ENCODE measurements at regions not wholly inside any gene's neighbourhood (a gene's known extent, or its start where the extent isn't known, plus 50 kb on each side); places are given as distances from the start of the nearest gene placed in this dataset.

DNA sequence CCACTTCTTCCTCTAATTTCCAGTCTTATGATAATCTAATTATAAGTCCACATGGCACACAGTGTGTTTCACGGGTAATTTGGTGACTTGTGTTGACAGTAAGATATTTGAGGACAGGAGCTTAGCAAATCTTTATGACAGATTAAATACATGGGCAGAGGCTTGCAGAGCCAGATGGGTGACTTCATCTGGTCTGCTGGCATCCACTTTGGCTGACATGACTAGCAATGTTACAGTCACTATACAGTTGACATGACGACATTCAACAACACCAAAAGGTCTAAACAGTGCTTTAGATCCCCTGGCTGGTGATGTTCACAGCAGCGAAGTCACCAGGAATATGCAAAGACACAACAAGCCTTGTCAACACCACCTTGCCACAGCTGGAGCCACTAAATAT lies 147.2 kb downstream of the ETS2 start:
- no peak for DNase-seq

DNA sequence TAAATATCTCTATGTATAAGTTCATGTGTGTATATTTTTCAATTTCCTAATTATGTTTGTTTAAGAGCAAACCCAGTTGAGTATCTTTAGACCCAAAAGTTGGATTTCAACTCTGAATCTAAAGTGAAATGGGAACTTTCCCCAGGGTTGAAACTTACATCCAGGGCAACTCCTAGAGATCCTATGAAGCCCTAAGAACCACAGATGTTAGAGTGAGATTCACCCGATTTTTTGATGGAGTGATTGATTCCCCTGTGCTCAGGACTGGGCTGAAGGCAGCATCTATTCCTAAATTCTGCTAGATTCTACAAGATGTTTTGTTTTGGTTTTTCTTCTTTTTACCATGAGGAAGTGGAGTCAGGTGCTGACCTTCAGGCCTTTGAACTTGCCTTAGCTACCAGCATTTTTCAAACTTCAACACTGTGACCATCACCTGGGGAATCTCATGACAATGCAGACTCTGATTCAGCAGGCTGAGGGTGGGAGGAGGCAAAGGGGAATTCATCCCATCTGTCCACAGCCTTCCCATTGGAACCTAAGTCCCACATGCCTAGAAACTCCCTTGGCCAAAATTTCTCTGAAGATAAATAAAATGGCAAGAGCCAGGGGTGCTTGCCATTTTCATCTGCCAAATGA lies 145.5 kb downstream of the ETS2 start:
- DNase-seq, result no peak

DNA sequence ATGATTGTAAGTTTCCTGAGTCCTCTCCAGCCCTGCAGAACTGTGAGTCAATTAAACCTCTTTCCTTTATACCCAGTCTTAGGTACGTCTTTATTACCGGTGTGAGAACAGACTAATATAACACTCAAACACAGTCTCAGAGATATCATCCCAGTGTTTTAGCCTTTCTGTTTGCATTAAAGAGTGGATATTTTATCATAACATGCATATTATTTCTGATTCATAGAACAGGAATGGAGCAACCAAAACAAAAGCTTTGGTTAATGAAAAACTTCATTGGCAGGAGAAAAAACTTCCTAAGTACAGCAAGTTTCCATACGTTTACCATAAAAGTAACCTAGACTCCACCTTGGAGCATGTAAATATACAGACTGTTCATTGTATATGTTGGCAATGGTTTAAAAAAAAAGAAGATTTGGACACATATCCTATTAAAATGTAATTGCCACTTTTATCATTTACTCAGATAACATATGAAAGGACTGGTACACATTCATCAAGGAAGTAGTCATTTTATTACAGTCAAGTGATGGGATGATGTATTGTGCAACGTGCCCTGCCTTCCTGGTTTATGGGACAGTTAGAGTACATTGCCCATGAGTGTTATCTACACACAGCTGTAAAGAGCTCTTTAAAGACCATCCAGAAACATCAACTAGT lies 144.8 kb downstream of the ETS2 start:
- DNase-seq, result peak; percentile 58

DNA sequence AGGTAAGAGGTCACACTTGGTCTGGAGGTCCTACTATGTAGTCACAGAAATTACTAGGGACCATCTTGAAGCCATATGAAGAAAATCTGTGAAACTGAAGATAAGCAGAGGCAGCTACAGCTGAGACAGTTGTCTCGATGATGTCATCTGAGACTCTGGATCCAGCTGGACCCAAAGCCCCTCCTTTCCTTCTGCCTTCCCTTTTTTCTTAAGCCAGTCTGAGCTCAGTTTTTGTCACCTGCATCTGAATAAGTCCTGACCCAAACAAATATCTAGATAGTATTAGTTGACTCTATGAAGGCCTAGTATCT lies 143.3 kb downstream of the ETS2 start:
- no peak for DNase-seq

DNA sequence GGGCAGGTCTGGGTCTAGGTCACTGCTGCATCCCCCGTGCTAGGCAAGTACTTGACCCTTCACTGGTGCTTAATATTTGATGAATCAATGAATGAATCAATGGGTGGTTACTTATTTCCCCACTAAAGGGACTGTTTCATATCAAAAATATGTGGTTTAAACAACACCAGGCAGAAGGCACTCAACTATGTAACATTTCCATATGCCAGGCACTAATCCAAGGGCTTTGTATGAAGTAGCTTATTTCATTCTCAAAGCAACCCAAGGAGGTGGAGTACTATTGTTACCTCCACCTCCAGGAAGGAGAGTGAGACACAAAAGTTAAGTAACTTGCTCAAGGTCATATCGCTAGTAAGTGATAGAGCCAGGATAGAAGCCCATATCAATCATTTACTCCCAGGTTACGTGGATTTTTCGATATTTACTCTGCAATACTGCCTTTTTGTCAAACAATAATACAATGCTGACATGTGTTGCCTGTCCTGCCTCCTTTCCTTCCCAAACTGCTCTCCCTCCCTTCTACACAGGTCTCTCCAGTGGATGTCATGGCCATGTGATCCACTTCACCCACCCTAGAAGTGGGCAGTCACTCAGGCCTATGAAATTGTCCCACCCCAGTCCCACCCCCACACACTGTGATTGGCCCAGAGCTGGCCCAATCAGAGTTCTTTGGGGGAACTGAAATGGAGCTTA lies 142.8 kb downstream of the ETS2 start:
- DNase-seq, result peak; percentile 58

DNA sequence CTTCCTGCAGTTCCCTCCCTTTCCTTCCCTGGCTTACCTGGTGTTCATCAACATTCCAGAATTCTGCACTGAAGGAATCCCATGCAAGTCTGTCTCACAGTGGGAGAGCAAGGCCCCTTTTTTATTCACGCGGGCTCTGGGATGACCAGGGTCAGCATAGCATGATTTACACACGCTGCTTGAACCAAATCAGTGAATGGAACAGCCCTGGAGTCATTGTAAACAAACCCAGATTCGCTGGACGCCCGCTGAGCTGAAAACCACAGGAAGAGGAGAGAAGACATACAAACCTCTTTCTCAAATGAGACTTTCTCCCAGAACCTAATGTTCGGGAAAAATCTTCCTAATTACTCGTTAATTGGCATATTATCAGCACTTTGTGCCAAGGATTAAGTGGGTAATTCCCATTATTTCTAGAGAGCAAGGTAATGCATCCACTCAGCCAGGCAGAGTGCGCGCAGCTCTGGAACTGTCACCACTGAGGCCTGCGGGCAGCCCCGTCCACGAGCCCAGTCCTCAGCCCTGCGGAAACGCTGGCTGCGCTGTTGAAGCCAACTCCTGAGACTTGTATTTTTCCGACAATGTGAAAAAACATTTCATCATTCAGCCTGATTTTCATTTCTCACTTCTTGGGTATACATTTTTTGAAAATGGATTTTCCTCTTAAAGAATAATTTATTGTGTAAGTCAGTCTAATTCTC lies 140.0 kb downstream of the ETS2 start:
- peak; percentile 55 for DNase-seq

DNA sequence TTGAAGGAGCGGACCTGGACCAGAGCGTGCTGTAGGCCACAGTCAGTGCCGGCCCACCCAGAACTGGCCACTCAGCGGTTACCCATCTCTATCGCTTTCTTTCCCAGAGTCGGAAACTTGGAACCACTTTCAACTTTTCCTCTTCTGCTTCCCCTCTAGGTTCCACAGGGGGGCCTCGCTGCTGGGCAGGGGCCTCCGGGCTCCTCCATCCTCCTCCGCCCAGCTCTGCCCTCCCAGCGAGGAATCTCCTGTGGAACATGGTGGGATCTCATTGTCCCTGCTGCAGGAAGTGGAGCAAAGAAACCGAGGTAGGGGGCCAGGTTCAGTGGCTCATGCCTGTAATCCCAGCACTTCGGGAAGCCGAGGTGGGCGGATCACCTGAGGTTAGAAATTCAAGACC lies 139.2 kb downstream of the ETS2 start:
- no peak for DNase-seq

DNA sequence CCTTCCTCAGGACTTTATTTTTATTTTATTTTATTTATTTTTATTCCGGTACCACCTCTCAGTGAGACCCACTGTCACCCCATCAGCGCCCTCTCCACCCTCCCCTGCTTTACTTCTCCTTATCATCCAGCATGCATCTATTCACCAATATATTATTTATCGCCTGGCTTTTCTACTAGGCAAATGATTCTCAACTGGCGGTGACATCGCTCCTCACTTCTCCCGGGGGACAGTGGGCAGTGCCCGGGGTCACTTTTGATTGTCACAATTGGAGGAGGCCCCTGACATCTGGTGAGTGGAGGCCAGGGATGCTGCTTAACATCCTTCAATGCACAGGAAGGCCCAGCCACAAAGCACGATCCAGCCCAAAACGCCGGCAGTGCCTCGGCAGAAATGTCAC lies 138.7 kb downstream of the ETS2 start:
- DNase-seq, result no peak

DNA sequence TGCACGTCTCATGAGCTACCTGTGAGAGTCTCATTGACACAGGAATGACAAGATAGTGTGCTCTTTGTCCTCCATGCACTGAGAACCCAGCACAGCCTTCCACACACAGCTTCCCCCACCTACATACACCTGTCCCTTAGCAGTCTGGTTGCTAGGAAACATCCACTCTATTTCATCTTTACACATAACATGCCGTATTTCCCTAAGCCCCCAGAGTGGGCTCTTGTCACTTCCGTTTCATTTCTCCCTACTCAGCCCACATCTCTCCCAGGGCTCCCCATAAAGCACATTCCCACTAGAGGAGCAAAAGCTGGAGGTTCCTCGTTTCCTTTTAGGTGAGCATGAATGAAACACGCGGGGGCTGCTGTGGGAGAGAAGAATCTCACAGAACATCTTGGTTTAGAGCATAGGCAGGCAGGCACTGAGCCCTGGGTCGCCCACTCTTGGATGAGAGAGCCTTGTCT lies 137.1 kb downstream of the ETS2 start:
- no peak for DNase-seq

DNA sequence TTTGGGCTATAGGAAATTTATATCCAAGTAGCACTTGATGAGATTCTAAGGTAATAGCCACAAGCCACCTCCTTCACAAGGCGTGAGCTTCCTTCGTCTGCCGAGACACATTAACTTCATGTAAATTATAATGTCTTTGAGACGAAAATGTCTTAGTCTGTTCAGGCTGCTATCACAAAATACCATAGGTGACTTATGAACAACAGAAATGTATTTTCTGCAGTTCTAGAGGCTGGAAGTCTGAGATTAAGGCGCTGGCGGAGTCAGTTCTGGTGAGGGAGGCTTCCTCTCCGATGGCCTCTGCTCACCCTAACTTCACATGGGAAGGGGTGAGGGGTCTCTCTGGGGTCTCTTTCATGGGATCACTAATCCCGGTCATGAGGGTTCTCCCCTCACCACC lies 133.0 kb downstream of the ETS2 start:
- no peak for DNase-seq

DNA sequence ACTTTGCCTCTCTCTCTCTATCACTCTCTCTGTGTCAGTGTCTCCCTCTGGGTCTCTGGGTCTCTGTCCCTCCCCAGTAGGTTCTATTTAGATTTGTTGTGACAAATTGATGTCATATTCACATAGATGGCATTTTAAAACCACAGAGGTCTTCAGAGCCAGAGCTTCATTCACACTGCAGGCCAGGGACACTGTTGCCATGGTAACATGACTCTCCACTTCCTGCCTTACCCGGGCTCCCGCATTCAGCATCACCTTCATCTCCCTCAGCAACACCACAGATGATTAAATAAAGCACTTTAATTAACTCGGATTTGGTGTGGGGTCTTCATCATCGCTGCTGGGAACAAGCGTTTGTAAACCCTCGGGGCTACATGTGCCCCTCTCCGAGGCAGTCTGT lies 132.6 kb downstream of the ETS2 start:
- peak; percentile 67 for DNase-seq

DNA sequence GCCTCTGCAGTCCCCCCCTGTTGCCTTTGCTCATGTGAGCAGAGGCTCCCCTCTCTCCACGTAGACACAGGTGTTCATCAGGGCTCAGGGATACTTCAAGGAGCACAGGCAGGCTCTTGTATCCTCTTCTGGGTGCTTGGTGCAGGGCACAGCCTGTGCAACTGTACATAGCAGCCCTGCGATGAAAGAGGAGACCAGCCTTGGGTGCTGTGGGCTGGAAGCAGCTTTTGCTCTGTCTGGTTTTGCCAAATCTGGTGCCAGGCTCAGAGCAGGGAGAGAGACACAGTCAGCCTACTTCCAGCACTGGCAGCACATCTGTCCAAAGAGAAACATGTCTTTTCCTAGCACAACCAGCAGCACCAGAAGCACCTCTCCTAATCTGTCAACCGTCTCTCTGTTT lies 132.1 kb downstream of the ETS2 start:
- no peak for DNase-seq

DNA sequence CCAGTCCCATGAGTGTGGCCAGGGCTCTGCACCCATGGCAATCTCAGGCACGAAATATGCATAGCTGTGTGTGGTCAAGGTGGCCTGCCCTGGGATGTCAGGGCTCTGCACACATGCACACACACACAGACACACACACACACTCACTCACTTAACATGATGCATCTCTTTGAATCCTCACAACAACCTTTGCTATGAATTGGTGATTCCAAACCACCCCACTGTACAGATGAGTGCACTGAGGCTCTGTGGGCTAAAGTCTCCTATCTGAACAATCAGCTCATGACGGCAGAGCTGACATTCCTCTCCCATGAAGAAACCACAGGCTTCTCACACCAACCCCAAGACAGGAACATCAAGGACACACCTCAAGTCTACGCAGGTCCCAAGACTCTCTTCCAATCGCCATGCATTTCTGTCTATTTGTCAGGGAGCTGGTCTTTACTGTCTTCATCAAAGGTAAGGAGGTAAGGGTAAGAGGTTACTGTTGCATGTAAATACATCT lies 131.6 kb downstream of the ETS2 start:
- no peak for DNase-seq

DNA sequence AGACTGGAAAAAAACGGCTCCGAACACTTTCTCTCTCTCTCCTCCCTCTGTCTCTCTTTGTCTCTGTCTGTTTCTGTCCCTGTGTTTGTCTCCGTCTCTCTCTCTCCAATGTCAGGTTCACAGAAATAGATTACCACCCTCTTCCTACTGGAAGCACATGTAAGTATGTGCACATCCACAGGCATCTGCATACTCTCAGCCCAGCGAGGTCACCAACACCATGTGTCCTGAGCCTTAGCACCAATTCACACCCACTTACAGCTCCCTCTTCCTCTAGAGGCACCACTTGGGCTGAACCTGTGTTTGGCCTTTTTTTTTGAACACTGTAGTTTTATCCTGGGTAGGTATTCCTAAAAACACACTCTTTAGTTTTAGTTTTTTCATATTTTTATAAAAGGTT lies 130.5 kb downstream of the ETS2 start:
- no peak for DNase-seq

DNA sequence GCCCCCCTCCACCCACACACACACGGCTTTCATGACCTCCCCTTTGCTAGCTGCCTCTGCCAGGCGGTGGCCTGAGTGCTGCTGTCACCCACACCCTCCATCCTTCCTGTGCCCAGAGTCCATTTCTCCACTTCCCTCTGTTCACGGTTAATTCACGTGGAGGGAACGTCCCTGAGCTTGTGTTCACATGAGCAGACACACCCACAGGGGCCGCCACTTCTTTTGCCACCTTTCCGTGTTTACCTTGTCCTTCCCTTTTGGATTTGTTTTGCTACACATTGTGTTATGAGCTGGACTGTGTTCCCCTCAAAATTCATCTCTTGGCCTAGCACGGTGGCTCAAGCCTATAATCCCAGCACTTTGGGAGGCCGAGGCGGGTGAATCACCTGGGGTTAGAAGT lies 128.0 kb downstream of the ETS2 start:
- no peak for DNase-seq

DNA sequence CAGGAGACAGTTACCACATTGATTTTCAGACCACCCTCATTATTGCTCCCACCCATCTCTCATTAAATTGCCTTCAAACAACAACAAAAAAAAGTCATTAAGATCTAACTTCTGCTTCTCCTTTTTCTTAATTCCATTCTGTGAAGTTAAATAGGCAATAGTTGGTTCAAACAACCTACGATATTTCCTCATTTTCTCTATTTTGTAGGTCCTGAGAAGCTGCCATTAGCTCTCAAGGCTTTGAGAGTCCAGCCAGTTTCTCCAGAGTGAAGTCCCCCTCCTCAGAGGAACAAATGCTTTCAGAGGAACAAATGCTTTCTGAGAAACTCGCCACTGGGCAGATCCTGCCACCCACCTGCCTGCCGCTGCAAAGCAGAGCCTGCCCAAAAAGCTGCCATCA lies 125.6 kb downstream of the ETS2 start:
- DNase-seq, result no peak

DNA sequence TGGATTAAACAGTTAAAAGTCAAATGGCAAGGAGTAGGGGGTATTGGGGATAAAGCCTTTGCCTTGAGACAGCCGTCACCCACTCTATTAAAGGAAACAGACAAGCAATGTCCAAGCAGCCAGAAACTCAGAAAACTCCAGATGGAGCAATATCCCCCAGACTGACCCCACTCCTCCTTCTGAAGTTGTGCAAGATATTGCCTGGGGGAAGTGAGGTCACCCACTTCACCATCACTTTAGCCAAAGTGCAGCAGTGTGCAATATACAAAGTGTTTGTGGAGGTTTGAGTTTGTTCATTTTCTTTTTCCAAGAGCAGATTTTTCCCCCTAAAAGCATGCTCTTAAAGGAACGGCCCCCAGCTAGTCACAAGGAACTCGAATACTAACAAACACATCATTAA lies 125.1 kb downstream of the ETS2 start:
- peak; percentile 62 for DNase-seq

DNA sequence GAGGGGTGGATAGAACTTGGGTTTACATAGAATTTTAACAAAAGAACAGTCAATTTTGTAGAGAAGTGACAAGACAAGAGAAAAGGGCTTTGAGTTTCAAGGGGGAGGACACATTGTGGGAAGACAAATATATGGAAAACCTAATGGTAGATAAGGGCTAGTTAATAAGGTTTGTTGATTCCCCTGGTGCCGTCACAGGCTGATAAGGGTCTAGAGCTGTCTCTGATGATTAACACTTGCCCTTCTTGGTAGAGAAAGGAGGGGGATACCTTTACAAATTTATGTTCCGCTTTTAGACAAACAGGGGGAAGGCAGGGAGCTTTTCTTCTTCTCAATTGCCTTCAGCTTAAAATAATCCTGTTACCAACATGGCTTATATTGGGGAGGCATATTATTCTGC lies 124.3 kb downstream of the ETS2 start:
- DNase-seq, result no peak

DNA sequence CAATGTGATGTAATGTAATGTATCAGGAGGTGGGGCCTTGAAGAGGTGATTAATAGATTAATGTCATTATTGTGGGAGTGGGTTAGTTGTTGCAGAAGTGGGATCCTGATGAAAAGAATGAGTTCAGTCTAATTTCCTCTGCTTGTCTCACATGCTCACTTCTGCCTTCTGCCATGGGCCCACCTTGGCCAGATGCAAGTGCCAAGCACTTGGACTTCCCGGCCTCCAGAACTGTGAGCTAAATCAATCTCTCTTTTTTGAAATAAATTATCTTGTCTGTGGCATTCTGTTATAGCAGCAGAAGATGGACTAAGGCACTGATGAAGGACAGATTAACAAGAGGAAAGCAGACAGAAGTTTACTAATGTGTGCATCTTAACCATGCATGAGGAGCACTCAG lies 123.9 kb downstream of the ETS2 start:
- DNase-seq, result no peak

DNA sequence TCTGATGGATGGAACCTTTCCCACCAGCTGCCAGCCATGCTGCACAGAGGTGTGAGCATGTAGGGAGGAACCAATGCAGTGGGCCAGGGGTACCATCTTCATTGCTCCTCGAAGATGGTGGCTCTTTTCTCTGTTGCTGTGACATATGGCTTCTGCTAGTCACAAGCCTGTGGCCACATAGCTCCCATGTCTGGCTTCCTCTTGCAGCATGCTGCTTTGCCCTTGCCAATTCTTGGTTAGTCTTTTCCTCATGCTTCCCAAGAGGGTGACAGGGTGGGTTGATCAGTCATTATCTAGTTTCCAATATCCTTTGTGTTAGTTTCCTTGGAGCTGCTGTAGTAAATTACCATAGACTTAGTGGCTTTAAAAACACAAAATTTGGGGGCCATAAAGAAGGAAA lies 123.4 kb downstream of the ETS2 start:
- no peak for DNase-seq

DNA sequence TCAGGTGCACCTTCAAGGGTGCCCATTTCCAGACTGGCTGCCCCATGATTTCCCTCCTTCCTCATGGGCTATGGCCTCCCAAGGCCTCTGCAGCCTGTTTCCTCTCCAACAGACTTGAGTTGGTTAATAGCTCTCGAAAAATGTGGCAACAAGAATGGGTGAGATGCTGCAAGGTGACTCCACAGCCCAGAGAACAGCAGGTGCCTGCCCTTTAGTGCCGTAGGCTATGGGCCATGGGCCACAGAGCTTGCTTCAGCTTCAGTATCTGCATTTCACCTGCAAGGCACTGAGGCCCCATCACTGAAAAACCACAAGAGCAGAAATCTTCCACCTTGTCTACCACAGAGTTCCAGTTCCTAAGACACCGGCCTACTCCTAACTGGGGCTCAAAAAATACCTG lies 122.0 kb downstream of the ETS2 start:
- no peak for DNase-seq

DNA sequence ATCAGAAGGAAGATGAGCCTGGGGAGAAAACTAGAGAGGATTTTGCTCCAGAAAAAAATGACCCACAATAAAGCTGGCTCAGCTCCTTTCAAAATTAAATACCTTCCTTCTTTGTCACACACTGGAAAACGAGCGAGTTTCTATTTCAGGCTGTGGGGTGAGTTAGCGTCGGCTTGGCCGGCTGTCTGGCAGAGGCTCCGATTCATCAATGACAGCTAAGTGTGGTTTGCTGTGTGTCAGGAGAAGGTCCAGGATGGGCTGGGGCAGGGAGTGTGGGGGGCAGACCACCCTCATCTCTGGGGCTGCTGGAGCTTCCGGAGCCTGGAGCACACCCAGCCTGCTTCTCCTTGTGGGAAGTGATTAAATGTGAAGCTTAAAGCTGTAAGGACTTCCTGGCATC lies 120.2 kb downstream of the ETS2 start:
- DNase-seq, result peak; percentile 98

DNA sequence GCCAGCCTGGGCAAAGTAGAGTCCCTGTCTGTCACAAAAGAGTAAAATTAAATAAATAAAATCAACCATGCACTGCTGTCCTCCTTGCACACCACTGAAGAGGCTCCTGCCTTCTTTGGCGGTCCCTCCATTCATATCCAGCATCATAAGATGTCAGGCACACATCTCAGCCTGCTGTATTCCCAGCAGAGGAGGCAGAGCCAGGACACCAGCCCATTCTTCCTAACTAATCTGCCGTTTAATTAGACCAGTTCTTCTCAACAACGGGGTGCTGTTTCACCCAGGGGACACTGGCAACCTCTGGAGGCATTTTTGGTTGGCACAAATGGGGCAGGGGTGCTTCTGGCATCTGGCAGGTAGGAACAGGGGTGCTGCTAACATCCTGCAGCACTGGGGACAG lies 119.7 kb downstream of the ETS2 start:
- no peak for DNase-seq

DNA sequence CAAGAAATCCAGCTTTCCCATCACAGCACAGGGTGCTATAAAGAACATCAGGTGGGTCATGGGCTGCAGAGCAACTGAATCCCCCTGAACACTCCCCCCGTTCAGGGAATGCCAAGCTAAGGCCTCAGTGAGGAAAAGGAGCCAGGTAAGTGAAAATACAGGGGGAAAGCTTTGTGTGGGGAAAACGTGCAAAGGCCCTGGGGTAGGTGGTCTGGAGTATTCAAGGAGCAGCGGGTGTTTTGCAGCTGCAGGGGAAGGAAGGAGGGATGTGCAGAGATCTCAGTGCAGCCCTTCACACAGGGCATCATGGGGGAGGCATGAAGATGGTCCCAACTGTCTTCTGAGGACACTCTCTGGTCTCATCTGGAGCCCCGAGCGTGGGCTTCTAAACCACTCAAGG lies 119.2 kb downstream of the ETS2 start:
- DNase-seq, result no peak
